ENCODE measurements at regions not wholly inside any gene's neighbourhood (a gene's known extent, or its start where the extent isn't known, plus 50 kb on each side); places are given as distances from the start of the nearest gene placed in this dataset.
"Not testable (repeated sequence)": the region's sequence is repeated elsewhere in the genome, so short reads cannot be mapped to it uniquely, and the experiment has no call there.

DNA sequence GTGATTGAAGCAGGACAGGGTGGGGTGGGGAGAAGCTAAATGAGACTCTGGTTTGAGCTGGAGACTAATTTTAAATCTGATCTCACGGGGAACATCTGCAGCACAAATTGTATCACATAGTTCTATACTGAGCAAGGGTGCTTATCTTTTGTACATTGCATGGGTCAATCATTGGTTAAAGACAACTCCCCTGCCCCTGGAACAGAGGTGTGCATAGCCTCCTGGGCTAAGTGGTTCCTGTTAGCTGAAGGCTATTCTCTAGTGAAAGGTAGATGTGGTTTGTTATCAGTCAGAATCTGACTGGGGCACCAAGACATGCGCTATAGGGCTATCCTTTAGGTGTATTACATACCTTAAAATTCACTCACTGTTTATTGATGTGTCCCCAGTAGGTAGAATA lies 103.9 kb upstream of the KITLG start:
- Mint-ChIP-seq H3K27me3 (ENCODE audit: low read depth) (no peaks in the 10 kb centered on the region), H3K4me3 (no peak overlapping the region), H3K9me3 (no peaks in the 10 kb centered on the region), H3K36me3 (ENCODE audit: low read depth) (no peaks in the 10 kb centered on the region), H3K27ac (no peak overlapping the region), H3K4me1 (ENCODE audit: low read depth) (no peaks in the 10 kb centered on the region)
- intact Hi-C loops (cut with micrococcal nuclease) = no loop called here
- no peak for DNase-seq
- CTCF ChIA-PET = no interaction called here

DNA sequence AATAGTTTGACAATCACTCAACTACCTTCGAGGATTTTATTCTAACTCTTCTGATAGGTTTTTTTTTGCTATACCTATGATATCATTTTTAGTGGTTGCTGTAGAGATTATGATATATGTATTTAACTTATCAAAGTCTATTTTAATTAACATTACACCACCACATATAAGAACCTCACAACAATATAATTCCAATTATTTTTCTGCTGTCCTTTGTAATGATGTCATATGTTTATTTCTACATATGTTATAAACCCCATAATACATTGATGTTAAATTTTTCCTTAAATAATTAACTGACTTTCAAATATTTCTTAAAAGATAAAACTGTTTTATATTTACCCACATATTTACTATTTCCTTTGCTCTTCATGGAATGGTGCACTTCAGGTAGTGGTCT lies 103.4 kb upstream of the KITLG start:
- no peaks in the 10 kb centered on the region for H3K4me1 Mint-ChIP-seq (ENCODE audit: low read depth)
- no peaks in the 10 kb centered on the region for H3K9me3 Mint-ChIP-seq
- no peak overlapping the region for H3K27ac Mint-ChIP-seq
- no peaks in the 10 kb centered on the region for H3K36me3 Mint-ChIP-seq (ENCODE audit: low read depth)
- CTCF ChIA-PET = interaction anchor here (0.7 kb wide), 1 partner anchor 1273 kb away, joined by 3 read pairs; no protein-coding TSS in a partner anchor
- DNase-seq = no peak
- no peaks in the 10 kb centered on the region for H3K27me3 Mint-ChIP-seq (ENCODE audit: low read depth)
- intact Hi-C loops (cut with micrococcal nuclease) = no loop called here
- H3K4me3 Mint-ChIP-seq = no peak overlapping the region

DNA sequence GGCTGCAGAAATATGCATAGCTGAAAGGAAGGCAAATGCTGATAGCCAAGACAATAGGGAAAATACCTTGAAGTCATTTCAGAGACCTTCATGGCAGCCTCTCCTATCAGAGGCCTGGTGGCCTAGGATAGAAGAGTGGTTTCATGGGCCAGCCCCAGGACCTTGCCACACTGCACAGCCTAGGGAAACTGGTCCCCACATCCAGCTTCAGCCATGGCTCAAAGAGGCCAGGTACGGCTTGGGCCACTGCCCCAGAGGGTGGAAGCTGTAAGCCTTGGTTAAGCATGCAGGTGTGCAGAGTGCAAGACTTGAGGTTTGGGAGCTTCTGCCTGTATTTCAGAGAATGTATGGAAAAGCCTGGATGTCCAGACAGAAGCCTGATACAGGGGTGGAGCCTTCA lies 101.0 kb upstream of the KITLG start:
- Mint-ChIP-seq H3K27me3 (ENCODE audit: low read depth) (no peaks in the 10 kb centered on the region), H3K36me3 (ENCODE audit: low read depth) (no peaks in the 10 kb centered on the region), H3K27ac (no peak overlapping the region), H3K9me3 (no peaks in the 10 kb centered on the region), H3K4me3 (no peak overlapping the region), H3K4me1 (ENCODE audit: low read depth) (no peaks in the 10 kb centered on the region)
- no peak for DNase-seq
- intact Hi-C loops (cut with micrococcal nuclease) = no loop called here
- CTCF ChIA-PET = no interaction called here

GRCh38 chr12:88677464-88677863 lies 97.2 kb upstream of the KITLG start:
- Mint-ChIP-seq H3K4me1 (ENCODE audit: low read depth) (no peaks in the 10 kb centered on the region), H3K9me3 (no peaks in the 10 kb centered on the region), H3K4me3 (no peak overlapping the region), H3K27me3 (ENCODE audit: low read depth) (no peaks in the 10 kb centered on the region), H3K36me3 (ENCODE audit: low read depth) (no peaks in the 10 kb centered on the region), H3K27ac (no peak overlapping the region)
- no peak for DNase-seq
- intact Hi-C loops (cut with micrococcal nuclease) = no loop called here
- CTCF ChIA-PET = no interaction called here

GRCh38 chr12:88667615-88668014 lies 87.3 kb upstream of the KITLG start:
- H3K4me1 Mint-ChIP-seq (ENCODE audit: low read depth); CTCF ChIA-PET; H3K27ac Mint-ChIP-seq: not testable (repeated sequence)

GRCh38 chr12:88665071-88665470 lies 84.8 kb upstream of the KITLG start:
- intact Hi-C loops (cut with micrococcal nuclease) = no loop called here
- Mint-ChIP-seq H3K27me3 (ENCODE audit: low read depth) (no peaks in the 10 kb centered on the region), H3K36me3 (ENCODE audit: low read depth) (no peaks in the 10 kb centered on the region), H3K9me3 (no peaks in the 10 kb centered on the region), H3K27ac (no peak overlapping the region), H3K4me3 (no peak overlapping the region), H3K4me1 (ENCODE audit: low read depth) (no peaks in the 10 kb centered on the region)
- DNase-seq = no peak
- CTCF ChIA-PET = no interaction called here

More at GRCh38 chr12:88667615-88668014, 87.3 kb upstream of the KITLG start:
- DNase-seq; intact Hi-C loops (cut with micrococcal nuclease); H3K27me3 Mint-ChIP-seq (ENCODE audit: low read depth); H3K4me3 Mint-ChIP-seq; H3K36me3 Mint-ChIP-seq (ENCODE audit: low read depth); H3K9me3 Mint-ChIP-seq: not testable (repeated sequence)

DNA sequence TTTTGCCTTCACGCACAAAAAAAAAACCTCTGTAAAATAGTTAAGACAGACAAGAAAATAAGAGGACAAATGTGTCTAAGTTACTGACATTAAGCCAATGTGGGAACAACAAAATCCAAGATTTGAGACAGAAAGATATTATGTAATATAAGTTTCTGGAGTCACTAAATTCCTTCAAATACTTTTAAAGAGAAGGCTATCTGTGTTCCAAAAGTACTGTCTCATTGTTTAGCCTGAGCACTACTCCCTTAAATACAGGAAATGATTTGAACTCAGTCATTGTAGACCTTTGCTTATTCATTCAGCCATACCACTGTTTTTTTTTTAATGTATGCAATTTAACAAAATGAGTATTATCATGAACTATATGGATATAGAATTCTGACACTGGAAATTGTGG lies 82.7 kb upstream of the KITLG start:
- H3K4me3 Mint-ChIP-seq = no peak overlapping the region
- intact Hi-C loops (cut with micrococcal nuclease) = no loop called here
- H3K9me3 Mint-ChIP-seq = no peaks in the 10 kb centered on the region
- CTCF ChIA-PET = no interaction called here
- no peak for DNase-seq
- no peaks in the 10 kb centered on the region for H3K36me3 Mint-ChIP-seq (ENCODE audit: low read depth)
- H3K27me3 Mint-ChIP-seq (ENCODE audit: low read depth) = no peaks in the 10 kb centered on the region
- no peaks in the 10 kb centered on the region for H3K4me1 Mint-ChIP-seq (ENCODE audit: low read depth)
- no peak overlapping the region for H3K27ac Mint-ChIP-seq

DNA sequence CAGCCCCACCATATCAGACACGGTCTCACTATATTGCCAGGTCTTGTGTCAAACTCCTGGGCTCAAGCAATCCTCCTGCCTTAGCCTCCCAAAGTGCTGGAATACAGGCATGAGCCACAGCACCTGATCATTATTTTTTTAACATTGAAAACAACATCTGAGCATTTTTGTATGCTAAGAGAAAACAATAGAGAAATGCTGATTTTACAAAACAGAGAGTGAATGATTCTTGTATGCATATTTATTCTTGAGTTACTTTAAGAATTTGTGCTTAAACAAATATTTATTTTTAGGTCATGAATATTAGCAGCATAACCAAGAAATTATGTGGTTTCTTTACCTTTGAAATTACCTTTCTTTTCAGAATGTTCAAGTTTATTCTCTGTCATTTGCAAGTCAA lies 81.8 kb upstream of the KITLG start:
- no peak overlapping the region for H3K27ac Mint-ChIP-seq
- no peaks in the 10 kb centered on the region for H3K4me1 Mint-ChIP-seq (ENCODE audit: low read depth)
- CTCF ChIA-PET = no interaction called here
- no peaks in the 10 kb centered on the region for H3K9me3 Mint-ChIP-seq
- intact Hi-C loops (cut with micrococcal nuclease) = no loop called here
- H3K36me3 Mint-ChIP-seq (ENCODE audit: low read depth) = no peaks in the 10 kb centered on the region
- no peak overlapping the region for H3K4me3 Mint-ChIP-seq
- no peaks in the 10 kb centered on the region for H3K27me3 Mint-ChIP-seq (ENCODE audit: low read depth)
- no peak for DNase-seq

- no peak for DNase-seq
- intact Hi-C loops (cut with micrococcal nuclease) = no loop called here
- H3K27me3 Mint-ChIP-seq (ENCODE audit: low read depth) = no peaks in the 10 kb centered on the region
- H3K27ac Mint-ChIP-seq = no peak overlapping the region
- no peak overlapping the region for H3K4me3 Mint-ChIP-seq
- H3K36me3 Mint-ChIP-seq (ENCODE audit: low read depth) = no peaks in the 10 kb centered on the region
- H3K9me3 Mint-ChIP-seq = no peaks in the 10 kb centered on the region
- CTCF ChIA-PET = no interaction called here
- H3K4me1 Mint-ChIP-seq (ENCODE audit: low read depth) = no peaks in the 10 kb centered on the region
Observed at GRCh38 chr12:88658009-88658408, 77.7 kb upstream of the KITLG start.

DNA sequence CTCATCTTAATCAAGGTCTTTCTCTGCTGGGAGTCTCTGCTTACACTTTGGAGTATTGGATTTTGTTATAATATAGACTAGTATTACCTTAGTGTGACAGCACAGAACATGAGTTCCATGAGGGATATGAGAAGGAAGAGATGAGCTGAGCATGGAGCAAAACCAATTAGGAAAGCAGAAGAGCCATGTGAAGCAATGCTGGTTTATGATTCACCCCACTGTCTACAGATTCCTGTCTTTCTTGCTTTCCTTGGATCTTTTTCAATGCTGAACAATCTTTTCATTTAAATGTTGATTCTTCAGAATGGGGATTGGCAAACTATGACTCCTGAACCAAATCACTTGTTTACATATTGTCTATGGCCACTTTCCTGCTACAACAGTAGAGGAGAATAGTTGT lies 70.4 kb upstream of the KITLG start:
- no peaks in the 10 kb centered on the region for H3K4me1 Mint-ChIP-seq (ENCODE audit: low read depth)
- H3K36me3 Mint-ChIP-seq (ENCODE audit: low read depth) = no peaks in the 10 kb centered on the region
- no peaks in the 10 kb centered on the region for H3K9me3 Mint-ChIP-seq
- CTCF ChIA-PET = no interaction called here
- H3K4me3 Mint-ChIP-seq = no peak overlapping the region
- no peak for DNase-seq
- intact Hi-C loops (cut with micrococcal nuclease) = no loop called here
- no peaks in the 10 kb centered on the region for H3K27me3 Mint-ChIP-seq (ENCODE audit: low read depth)
- no peak overlapping the region for H3K27ac Mint-ChIP-seq

- intact Hi-C loops (cut with micrococcal nuclease) = no loop called here
- Mint-ChIP-seq H3K27ac (no peak overlapping the region), H3K4me3 (no peak overlapping the region), H3K9me3 (no peaks in the 10 kb centered on the region), H3K36me3 (ENCODE audit: low read depth) (no peaks in the 10 kb centered on the region), H3K27me3 (ENCODE audit: low read depth) (no peaks in the 10 kb centered on the region), H3K4me1 (ENCODE audit: low read depth) (no peaks in the 10 kb centered on the region)
- no peak for DNase-seq
- CTCF ChIA-PET = no interaction called here
Observed at GRCh38 chr12:88648625-88649024, 68.4 kb upstream of the KITLG start.

- Mint-ChIP-seq H3K36me3 (ENCODE audit: low read depth) (no peaks in the 10 kb centered on the region), H3K4me3 (no peak overlapping the region), H3K27ac (no peak overlapping the region), H3K27me3 (ENCODE audit: low read depth) (no peaks in the 10 kb centered on the region), H3K9me3 (no peaks in the 10 kb centered on the region), H3K4me1 (ENCODE audit: low read depth) (no peaks in the 10 kb centered on the region)
- no peak for DNase-seq
- intact Hi-C loops (cut with micrococcal nuclease) = no loop called here
- CTCF ChIA-PET = no interaction called here
Observed at GRCh38 chr12:88646824-88647223, 66.6 kb upstream of the KITLG start.

GRCh38 chr12:88645816-88646215 lies 65.5 kb upstream of the KITLG start:
- H3K27ac Mint-ChIP-seq = no peak overlapping the region
- H3K4me1 Mint-ChIP-seq (ENCODE audit: low read depth) = no peaks in the 10 kb centered on the region
- no peaks in the 10 kb centered on the region for H3K9me3 Mint-ChIP-seq
- DNase-seq = no peak
- H3K27me3 Mint-ChIP-seq (ENCODE audit: low read depth) = no peaks in the 10 kb centered on the region
- CTCF ChIA-PET = no interaction called here
- H3K36me3 Mint-ChIP-seq (ENCODE audit: low read depth) = no peaks in the 10 kb centered on the region
- intact Hi-C loops (cut with micrococcal nuclease) = no loop called here
- no peak overlapping the region for H3K4me3 Mint-ChIP-seq

All from activated naive CD4-positive, alpha-beta T cell treated with anti-CD3 and anti-CD28 coated beads for 36 hours (primary cell).